Astrocyte of the spinal cord (primary cell): ENCODE measurements at regions not wholly inside any gene's neighbourhood (a gene's known extent, or its start where the extent isn't known, plus 50 kb on each side); places are given as distances from the start of the nearest gene placed in this dataset.

Experiments used
- DNase-seq: peaks from one replicate; pipeline ENCODE4 v3.0.0; 2011; ENCODE audit warnings: low read depth, low spot score
- H3K4me3 ChIP-seq: 2 replicates; pipeline ENCODE4 v1.5.1; 2011; ENCODE audit warnings: low read depth, mild to moderate bottlenecking, low read length, moderate library complexity
- CTCF ChIP-seq: IDR thresholded peaks from 2 replicates; pipeline ENCODE4 v1.5.1; 2012; ENCODE audit warnings: low read depth, mild to moderate bottlenecking, low read length, inconsistent platforms
- in situ Hi-C: cut with HindIII; loops from 2 replicates; pipeline ENCODE4 v1.10.0; 2017; ENCODE audit warnings: low sequenced_read_pairs

DNA sequence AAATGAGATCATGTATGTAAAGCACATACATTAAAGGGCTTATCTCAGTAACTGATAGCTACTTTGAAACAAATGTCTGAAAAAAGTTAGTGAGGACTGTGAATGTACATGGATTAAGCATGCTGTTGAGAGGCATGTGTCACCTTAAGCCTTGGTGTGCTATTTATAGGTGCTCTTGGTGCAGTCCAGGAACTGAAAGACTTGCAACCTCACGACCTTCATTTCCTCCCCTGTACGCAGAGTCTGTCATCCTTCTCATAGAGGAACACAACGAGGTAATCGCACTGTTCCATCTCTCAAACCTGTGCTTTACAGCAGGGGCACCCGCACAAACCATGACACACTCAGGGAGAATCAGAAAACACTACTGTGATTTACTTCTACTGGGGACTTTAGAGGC is 65.6 kb downstream of the UFM1 start:
- TF ChIP-seq CTCF, result no peak
- in situ Hi-C loops, result no loop called here
- no peak for DNase-seq
- no peak overlapping the region for H3K4me3 ChIP-seq

DNA sequence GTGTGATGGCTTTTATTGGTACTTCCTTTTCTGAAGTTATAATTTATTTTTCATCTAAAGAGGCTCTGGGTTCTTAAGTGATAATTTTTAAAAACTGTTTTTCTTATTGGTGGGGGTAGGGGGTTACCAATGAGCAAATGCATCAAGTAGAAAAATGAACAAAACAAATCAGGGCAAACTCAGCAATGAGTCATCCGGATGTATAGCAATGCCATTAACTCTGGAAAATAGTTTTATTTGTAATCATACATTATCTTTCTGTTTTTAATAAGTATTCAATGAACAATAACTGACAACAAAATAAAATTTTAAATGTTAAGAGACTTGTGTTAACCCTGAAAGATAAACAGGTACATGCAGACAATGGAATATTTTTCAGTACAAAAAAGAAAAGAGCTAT is 67.6 kb downstream of the UFM1 start:
- DNase-seq, result no peak
- no peak overlapping the region for H3K4me3 ChIP-seq
- in situ Hi-C loops, result no loop called here
- no peak for TF ChIP-seq CTCF

DNA sequence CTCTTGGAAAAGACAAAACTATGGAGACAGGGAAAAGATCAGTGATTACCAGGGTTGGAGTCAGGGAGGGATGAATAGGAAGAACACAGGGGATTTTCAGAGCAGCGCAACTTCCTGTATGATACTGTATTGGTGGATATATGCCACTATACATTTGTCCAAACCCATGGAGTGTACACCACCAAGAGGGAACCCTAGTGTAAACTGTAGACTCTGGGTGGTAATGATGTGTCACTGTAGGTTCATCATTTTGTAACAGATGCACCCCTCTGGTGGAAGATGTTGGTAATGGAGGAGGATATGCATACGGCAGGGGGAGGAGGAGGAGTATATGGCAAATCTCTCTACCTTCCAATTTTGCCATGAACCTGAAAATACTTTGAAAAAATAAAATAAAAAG is 68.1 kb downstream of the UFM1 start:
- peak; percentile 25 for TF ChIP-seq CTCF
- in situ Hi-C loops, result no loop called here

DNA sequence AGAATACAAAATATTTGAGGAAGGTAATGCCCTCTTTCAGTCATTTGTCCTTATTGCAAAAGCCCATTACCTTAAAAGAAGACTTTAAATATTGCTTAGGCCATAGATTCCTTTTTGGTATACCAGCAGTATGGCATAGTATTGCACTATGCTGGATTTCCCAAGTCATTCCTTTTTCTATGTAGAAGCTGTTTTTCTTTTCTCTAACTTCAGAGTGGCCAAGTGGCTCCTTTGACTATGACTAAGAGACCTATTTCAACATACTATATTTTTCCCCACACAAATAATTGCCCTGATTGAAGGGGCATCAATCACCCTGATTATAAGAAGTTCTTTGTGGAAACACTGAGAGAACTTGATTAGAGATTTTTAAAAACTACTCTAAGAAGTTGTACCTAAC is 68.6 kb downstream of the UFM1 start:
- TF ChIP-seq CTCF, result no peak
- no peak overlapping the region for H3K4me3 ChIP-seq
- in situ Hi-C loops, result no loop called here
- DNase-seq, result no peak

More for the DNA sequence above, 68.1 kb downstream of the UFM1 start:
- no peak for DNase-seq
- no peak overlapping the region for H3K4me3 ChIP-seq

GRCh38 chr13:38419312-38419873 is 69.7 kb downstream of the UFM1 start:
- H3K4me3 ChIP-seq, result no peak overlapping the region
- no peak for TF ChIP-seq CTCF
- in situ Hi-C loops, result no loop called here
- DNase-seq, result no peak

- no peak for TF ChIP-seq CTCF
- in situ Hi-C loops, result no loop called here
These were observed 72.2 kb downstream of the UFM1 start for GRCh38 chr13:38421590-38422560.

More at GRCh38 chr13:38421590-38422560, 72.2 kb downstream of the UFM1 start:
- H3K4me3 ChIP-seq, result no peak overlapping the region
- DNase-seq, result no peak
